Activated CD4-positive, alpha-beta T cell treated with anti-CD3 and anti-CD28 coated beads, Interleukin-2, amount 50 U/mL, for 48 hours (primary cell): ENCODE measurements at regions not wholly inside any gene's neighbourhood (a gene's known extent, or its start where the extent isn't known, plus 50 kb on each side); places are given as distances from the start of the nearest gene placed in this dataset.
"Not testable (repeated sequence)": the region's sequence is repeated elsewhere in the genome, so short reads cannot be mapped to it uniquely, and the experiment has no call there.

ENCODE experiments used
- DNase-seq, 2 experiments: peaks; one replicate each; pipeline ENCODE4 v3.0.0-alpha.2; 2020

DNA sequence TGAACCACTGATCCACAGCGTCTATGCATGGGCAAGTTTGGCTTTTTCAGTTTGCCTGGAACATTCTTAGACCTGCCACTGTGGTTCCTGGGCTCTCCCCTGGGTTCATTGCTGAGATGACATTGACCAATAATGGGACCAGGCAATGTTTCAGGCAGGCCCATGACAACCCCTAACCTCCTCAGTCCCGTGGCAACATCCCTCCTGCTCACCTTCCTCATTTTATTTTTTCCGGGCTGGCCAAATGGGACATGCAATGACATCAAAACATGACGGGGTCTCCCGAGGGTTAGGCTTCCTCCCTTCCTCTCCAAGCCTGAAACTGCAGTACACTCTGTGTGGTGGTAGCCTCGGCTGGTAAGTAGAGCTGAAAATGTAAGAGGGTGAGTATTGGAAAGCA is 234.0 kb upstream of the RREB1 start:
- DNase-seq, result no peak

DNA sequence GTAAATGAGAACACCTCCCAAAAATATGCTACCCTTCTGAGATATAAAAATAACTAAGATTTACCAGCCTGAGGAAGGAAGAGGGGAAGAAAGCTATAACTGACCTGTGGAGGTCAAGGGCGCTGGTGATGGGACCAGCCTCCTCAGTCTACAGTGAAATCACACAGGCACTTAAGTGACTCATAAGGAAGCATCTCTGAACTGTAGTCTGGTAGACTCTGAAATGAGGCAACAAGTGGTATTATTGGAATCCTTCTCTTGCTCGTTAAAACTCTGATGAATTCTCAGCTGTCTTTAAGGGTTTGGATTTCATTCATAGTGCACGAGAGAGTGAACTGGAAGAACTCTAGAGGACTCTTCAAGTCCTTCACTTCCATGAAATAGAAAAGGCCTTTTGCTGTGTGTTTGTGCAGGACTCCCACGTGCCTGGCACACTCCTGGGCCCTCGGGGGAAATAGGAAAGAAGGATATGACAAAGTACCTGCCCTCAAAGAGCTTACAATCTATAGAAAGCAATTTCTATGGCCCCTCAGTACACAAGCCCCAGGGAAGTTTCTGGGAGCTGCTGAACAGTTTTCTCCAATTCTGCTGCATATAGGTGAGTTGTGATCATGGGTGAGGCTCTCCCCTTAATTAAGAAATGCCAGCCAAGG is 231.8 kb upstream of the RREB1 start:
- no peak for DNase-seq

DNA sequence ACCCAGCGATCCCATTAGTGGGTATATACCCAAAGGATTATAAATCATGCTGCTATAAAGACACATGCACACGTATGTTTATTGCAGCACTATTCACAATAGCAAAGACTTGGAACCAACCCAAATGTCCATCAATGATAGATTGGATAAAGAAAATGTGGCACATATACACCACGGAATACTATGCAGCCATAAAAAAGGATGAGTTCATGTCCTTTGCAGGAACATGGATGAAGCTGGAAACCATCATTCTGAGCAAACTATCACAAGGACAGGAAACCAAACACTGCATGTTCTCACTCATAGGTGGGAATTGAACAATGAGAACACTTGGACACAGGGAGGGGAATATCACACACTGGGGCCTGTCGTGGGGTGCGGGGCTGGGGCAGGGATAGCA is 230.0 kb upstream of the RREB1 start:
- DNase-seq, result not testable (repeated sequence)

DNA sequence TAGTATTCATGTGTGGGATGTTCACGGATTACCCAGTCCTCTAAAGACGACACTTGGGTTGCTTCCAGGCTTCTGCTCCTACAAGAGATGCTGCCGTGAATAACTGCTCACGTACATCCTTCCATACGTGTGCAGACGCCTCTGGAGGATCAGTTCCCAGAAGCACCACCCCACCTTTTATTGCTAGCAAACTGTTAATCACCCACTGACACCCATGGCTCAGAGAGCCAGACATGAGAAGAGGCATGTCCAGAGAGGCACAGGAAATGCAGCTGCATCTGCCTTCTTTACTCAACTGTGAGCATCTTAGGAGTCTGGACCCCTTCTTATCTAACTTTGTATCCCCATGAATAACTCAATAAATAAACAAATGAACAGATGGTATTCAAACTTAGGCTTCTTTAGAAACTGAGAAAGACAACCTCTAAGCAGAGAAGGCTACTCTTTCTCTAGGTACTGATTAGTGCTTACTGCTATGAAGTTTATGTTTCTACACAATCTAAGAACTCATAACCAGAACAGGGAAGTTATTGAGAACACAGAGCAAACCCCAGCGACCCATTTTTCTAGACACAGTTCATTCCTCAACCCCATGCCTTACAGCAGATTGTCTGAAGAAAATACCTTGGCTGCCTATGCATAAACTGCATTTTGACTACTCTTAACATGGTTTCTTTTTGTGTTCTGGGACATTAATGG is 228.7 kb upstream of the RREB1 start:
- no peak for DNase-seq

DNA sequence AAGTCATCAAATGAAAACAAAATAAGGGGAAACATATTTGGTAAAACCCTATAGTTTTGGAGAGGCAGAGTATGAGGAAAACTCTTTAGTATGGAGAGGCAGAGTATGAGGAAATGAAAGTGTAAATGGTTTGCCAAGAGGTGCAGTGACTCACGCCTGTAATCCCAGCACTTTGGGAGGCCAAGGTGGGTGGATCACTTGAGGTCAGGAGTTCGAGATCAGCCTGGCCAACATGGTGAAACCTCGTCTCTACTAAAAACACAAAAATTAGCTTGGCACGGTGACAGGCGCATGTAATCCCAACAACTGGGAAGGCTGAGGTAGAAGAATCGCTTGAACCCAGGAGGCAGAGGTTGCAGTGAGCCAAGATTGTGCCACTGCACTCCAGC is 228.2 kb upstream of the RREB1 start:
- not testable (repeated sequence) for DNase-seq

DNA sequence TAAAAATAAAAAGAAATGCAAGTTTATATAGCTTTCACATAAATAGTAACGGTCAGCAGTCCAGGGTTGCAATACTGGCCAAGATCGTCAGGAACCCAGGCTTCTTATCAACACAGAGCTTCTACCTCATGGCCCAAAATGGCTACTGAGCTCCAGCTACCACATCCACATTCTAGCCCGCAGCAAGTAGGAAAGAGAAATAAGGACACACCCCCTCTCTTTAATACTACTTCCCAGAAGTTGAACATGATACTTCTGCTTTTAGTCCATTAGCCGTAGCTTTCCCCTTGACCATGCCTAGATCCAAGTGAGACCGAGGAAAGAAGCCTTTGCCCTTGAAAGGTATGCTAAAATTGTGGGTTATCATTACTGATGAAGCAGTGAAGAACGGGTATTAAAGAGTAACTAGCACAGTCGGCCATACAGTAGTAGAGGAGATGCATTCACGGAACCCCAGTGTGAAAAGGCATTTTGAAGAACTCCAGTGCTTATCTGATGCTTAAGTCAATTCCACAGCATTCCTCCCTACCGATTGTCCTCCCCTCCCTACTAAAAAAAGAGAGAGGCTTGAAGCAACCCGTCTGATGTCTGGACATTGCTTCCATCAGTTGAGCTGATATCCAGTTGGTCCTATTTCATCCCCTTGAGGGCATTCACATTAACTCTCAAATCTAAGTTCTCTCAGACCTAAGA is 226.9 kb upstream of the RREB1 start:
- DNase-seq, result no peak

DNA sequence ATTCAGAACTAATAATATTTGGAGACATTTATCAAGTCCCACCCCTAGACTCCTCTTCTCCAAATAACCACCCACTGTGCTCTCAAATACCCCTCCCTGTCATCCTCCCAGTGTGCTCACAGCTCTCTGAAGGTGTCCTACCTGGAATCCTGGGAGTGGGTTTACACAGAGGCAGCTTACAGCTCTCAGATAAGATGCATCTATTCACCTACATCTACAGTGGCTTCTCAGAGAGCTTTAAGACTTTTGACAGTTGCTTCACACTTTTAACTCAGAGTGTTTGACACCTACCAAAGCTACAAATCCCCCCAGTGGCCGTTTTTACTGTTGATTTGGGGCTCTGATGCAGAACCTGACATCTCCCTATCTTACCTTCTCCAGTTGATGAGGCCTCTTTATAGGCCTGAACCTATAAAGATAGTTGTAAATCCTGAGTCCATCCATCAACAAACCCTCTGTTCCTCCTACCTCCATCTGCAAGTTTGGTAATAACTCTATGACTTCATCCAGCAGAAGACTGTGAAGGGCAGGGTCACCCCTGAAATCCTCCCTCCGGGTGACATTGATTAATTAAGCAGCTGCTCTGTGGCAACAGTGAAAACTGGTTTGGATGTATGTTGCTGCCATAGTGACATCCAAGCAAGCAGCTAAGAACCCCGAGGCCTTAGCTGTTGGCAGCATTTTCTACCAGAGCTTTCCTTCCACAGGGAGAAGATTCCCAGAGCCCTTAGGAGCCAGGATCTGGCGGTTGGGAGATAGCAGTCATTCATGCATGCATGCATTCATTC is 226.1 kb upstream of the RREB1 start:
- no peak for DNase-seq

DNA sequence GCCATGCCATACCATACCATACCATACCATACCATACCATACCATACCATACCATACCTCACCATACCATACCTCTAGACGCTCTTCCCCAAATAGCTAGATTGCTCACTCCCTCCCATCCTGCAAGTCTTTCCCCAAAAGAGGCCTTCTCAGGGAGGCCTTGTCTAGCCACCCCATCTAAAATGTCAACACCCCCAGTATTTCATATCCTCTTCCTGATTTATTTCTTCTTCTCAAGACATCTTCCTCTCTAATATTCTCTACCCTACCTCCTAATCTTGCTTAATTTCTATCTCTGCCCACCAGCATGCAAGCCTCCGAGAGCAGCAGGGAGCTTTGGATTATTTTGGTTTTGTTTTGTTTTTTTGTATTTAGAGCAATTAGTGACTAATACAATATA is 225.2 kb upstream of the RREB1 start:
- no peak for DNase-seq

DNA sequence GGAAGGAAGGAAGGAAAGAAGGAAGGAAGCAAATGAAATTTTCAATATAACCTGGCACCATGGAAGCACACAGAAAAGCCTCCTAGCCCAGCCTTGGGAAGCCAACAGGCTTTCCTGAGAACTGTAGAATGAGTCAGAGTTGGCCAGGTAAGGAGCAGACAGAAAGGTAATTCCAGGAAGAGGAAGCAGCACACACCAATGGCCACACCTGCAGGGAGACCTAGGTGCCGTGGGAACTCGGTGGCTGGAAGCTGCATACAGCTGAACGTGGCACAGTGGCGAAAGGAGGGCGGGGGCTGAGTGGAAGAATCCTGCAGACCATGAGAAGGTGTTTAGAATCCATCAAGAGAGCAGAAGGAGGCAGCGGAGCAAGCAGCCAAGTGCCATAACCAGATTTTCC is 224.8 kb upstream of the RREB1 start:
- no peak for DNase-seq

DNA sequence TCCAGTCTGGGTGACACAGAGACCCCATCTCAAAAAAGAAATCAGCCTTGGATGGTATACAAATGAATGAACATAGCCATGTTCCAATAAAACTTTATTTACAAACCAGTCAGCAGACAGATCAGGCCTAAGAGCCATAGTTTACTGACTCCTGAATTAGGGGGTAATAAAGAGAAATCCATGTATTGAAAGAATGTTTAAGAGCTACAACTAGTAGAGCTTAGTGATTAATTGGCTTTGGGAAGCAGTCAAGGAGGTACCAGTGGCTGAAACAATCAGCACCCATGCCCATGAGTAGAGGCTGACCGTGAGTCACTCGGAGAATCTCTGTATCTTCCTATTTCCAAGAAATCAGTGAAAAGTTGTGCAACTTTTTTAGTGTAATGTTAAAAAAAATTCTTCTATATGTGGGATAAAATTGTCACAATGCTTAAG is 223.6 kb upstream of the RREB1 start:
- no peak for DNase-seq

DNA sequence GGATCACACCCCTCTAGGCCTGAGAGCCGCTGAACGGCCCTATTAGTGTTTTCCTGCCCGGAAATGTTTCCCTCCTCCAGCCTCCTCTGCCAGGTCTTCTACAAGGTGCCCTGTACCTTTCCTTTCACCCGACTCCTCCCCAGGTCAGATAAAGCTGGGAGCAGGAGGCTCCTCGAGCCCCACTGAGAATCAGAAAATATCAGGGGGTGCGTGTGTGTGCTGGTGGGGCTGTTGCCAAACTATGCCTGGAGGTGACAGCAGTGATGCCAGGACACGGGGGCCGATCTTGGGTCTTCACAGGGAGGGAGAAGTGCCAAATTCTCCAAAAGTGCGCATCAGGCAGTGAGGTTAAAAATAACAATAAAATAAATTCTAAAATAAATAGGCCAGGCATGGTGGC is 222.8 kb upstream of the RREB1 start:
- no peak for DNase-seq

DNA sequence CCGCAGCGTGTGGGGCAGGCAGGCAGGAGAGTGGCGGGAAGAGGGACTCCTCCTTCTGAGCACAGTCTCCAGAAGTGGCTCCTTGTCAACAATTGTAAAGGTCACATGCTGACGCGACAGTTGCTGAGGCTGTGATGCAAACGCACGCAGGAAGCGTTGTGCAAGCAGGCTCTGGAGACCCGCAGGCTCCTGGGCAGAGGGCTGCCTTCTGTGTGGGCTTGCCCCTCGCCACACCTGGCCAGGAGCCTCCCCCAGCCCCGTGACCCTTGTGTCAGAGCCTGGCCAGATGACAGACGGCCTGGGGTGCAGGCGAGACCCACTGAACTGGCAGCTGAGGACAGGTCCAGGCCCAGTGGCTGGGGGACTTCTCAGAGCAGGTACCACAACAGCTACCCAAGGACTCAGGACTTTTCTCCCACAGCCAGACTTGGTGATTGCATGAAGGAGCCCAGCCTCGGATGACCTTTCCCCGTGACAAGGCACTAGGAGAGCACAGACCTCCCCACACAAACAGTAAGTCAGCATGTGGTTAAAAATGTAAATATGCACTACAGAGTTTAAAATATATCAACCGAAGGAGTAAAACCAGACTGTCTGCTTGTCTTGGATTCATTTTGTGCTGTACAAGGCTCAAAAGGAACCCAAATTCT is 222.1 kb upstream of the RREB1 start:
- DNase-seq, result no peak

DNA sequence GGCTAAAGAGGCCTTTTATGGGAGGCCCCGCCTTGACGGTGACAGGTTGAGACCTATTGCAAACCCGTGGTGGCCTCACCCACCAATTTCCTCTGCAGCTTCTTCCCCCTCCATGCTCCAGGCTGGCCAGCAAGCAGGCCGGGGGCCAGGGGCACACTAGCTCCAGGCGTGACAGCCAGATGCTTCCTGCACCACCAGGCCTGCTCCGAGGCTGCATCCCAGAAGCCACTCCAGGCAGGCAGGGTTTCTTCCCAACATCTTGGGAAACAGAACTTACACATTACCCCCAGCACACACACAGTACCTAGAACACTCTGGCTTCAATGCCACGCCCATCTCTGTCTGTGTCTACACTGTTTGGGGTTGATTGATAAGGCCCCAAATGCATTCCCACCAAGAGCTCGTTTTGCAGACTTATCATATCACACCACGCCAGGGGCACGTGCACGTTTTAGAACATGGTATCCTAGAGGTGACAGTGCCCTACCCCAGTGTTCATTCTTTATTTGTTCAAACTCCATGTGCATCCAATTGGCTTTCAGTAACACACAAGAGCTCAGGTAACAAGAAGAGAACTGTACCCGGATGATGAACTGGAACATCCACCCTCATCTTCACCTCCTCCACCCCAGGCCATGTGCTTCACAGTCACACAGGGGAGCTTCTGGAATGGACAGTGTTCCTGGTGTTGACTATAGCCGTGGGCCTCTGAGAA is 221.4 kb upstream of the RREB1 start:
- DNase-seq, result no peak

DNA sequence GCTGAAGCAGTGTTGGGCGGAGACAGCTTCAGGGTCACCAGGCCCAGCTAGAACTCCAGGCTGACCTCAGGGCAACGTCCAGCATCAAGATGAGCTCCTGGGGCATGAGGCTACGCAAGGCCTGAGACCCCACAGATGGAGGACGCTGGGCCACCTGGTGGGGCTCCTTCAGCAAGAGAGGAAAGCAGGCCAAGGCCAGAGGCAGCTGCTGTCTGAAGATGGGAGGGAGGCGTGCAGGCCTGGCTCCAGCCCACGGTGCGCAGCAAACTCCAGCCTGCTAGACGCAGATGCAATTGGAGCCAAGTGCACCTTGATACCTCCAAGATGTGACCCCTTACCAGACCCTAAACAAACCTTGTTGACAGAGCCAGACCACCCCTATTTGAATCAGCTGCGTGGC is 220.9 kb upstream of the RREB1 start:
- DNase-seq, result no peak

DNA sequence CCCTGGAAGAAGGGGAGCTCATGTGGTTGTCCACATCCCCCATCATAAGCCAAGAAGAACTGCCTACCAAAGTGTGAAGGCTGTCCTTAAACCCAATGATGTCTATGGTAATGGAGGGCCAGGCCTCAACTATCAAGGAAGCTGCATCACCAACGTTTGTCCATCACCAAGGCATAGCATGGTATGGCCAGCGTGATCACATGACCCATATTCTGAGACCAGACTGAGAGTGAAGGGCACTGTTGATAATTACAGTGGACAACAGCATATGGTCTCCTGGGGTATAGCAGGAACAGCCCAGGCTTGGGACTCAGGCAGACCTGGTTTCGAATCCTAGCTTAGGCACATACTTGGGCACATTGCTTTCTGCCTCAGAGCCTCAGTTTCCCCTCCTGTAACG is 218.2 kb upstream of the RREB1 start:
- DNase-seq, result no peak

DNA sequence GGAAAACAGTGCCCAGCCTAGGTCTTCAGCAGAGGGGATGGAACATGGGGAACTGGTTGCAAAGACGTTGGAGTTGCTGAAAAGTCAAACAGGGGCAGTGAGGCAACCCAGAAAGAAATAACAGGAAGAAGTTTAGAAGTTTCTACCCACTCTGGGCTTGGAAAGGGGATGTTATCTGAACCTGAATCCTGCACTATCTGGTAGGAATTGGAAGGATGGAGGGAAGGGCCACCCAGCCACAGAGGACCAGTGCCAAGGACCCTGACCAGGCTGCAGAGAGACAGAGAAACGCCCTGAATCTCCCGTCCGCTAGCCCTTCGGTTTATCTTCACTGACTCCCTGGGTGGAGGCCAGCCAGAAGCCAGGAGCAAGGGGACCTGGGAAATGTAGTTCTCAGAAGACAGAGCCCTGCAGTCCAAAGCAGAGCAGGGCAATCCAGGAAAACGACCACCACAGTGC is 217.3 kb upstream of the RREB1 start:
- DNase-seq, result no peak

DNA sequence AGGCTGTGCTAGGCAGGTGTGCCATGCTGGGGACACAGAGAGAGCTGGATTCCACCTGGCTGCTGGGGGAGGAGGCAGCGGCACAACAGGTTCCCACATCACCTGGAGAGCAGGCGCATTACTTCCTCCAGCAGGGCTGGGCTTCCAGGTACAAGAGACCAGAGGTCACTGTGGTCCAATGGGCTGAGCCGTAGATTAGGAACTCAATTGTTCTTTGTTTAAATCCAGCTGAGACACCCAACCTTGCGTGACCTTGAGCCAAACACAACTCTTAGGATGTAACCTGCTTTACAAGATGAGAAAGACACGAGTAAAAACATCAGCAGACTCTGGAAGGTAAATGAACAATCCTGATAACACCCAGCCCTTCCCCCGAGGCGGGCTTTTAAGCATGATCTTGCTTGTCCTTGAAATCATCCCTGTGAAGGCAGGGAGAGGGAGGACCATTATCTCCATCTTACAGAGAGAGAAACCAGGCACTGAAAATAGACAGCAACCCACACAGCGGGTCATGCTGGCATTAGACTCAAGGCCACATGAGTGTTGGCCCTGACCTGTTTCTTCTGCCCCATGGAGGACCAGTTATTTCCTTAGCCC is 216.5 kb upstream of the RREB1 start:
- no peak for DNase-seq

DNA sequence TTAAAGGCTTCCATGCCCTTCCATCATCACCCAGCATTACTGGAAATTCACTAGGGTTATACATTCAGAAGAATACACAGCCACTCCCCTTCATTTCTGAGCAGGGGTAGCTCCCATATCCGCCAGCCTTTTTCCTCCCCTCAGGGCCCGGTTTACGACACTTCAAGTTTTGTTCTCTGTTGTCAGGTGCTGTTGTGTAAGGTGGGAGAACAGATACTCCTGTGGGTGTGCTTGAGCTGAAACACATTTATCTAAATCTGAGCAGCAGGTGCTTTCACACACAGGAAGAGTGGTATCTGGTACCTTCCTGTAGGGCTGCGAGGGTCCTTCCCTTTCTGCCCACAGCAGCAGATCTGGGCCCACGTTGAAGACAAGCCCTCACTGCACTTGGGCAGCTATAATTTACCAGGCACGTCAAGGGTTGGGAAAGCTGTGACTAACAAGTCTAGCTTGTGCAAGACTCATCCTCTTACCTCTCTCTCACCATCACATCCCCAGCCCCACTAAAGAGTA is 215.8 kb upstream of the RREB1 start:
- DNase-seq, result no peak

DNA sequence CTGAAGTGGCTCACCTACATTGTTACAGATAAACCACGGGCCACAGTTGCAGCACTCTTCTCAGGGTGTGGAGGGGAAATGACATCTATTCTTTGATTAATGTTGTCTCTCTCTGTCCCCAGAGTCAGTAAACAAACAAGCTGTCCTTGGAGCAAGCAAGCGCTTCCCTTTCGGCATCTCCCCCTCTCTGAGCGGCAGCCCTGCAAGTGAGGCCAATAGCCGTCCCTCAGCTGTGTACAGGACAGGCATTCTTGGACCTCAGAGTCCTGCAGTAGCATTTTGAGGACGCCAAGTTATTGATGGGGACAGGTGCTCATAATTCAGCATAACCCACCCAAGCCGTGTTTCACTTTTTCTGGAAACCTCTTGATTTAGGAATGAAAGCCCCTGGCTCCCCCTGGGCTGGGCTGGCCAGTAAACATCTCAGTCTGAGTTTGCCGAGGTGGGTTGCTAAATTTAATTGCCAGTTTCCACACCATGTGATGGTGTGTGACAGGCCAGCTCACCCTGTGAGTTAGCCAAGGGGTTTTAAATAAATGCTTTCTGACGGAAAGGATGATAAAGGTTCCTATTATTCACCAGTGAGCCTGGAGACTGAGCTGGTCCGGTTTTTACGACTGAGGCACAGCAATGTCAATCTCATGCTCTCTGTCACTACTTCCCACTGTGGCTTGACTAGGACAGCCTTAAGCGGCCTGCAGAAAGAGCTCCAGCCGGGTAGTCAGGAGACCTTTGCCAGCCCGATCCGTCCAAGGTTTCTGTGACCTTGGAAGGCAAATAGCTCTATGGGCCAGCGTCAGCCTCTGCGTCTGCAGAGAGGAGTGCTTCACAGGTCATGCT is 214.8 kb upstream of the RREB1 start:
- DNase-seq, result no peak

DNA sequence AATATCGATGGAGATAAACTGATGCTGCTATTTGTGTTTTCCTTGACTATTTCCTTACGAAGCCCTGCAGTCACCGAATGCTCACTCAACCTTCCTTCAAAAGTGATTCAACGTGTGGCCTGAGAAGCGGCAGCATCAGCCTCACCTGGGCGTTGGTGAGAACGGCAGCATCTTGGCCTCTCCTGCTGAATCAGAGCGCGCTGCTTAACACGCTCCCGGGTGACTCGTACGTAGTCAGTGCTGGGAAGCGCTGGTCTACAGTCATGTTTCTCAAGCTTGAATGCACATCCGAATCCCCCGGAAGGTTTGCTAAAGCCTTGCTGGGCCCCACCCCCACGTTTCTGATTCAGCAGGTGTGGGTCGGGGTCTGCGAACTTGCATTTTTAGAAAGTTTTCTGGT is 214.1 kb upstream of the RREB1 start:
- no peak for DNase-seq

DNA sequence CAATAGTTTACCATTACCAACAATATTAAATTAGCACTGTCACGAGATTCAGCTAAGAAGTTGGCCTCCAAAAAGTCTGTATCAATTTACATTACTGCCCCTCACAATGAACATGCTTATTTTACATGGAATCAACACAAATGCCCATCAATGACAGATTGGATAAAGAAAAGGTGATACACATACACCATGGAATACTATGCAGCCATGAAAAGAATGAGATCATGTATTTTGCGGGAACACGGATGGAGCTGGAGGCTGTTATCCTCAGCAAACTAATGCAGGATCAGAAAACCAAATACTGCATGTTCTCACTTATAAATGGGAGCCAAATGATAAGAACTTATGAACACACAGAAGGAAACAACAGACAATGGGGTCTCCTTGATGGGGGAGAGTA is 211.8 kb upstream of the RREB1 start:
- DNase-seq, result no peak
